ENCODE measurements at regions not wholly inside any gene's neighbourhood (a gene's known extent, or its start where the extent isn't known, plus 50 kb on each side); places are given as distances from the start of the nearest gene placed in this dataset.

GRCh38 chr7:114835303-114835702 lies 86.6 kb upstream of the MDFIC start:
- CTCF ChIA-PET (ENCODE audit: unreplicated experiment): no interaction called here

GRCh38 chr7:114835861-114836260 lies 86.0 kb upstream of the MDFIC start:
- no peak for TF ChIP-seq EZH2phosphoT487 (IDR thresholded peaks at IDR 0.05; ENCODE audit: borderline replicate concordance, low read depth, low read length)
- TF ChIP-seq CTCF (conservative IDR thresholded peaks at IDR 0.05; ENCODE audit: low read length): no peak
- DNase-seq (ENCODE audit: low spot score): no peak
- Histone ChIP-seq H3K4me2 (ENCODE audit: low read length) (no peak overlapping the region), H3K4me1 (ENCODE audit: insufficient read depth, low read length, poor library complexity, severe bottlenecking) (no peaks in the 10 kb centered on the region), H3K79me2 (ENCODE audit: insufficient read depth, low read depth, low read length) (no peaks in the 10 kb centered on the region), H3K9me3 (ENCODE audit: low read length) (no peaks in the 10 kb centered on the region), H4K20me1 (ENCODE audit: insufficient read depth, low read length) (no peaks in the 10 kb centered on the region), H2AFZ (ENCODE audit: low read length) (no peak overlapping the region), H3K27ac (ENCODE audit: low read depth, low read length, poor library complexity, severe bottlenecking) (no peak overlapping the region), H3K9me2 (ENCODE audit: insufficient read depth, low read length) (no peaks in the 10 kb centered on the region), H3K36me3 (ENCODE audit: insufficient read depth, low read length) (no peaks in the 10 kb centered on the region), H3K4me3 (ENCODE audit: low read depth, low read length, poor library complexity, severe bottlenecking) (no peak overlapping the region)
- CTCF ChIA-PET (ENCODE audit: unreplicated experiment): no interaction called here
- POLR2A ChIA-PET: no interaction called here
- intact Hi-C loops (cut with micrococcal nuclease; ENCODE audit: unreplicated experiment): no loop called here
- BruUV-seq (replicated peaks): no TSS peak

More at GRCh38 chr7:114835303-114835702, 86.6 kb upstream of the MDFIC start:
- intact Hi-C loops (cut with micrococcal nuclease; ENCODE audit: unreplicated experiment): no loop called here
- Histone ChIP-seq H3K36me3 (ENCODE audit: insufficient read depth, low read length) (no peaks in the 10 kb centered on the region), H4K20me1 (ENCODE audit: insufficient read depth, low read length) (no peaks in the 10 kb centered on the region), H3K4me1 (ENCODE audit: insufficient read depth, low read length, poor library complexity, severe bottlenecking) (no peaks in the 10 kb centered on the region), H2AFZ (ENCODE audit: low read length) (no peak overlapping the region), H3K27ac (ENCODE audit: low read depth, low read length, poor library complexity, severe bottlenecking) (no peak overlapping the region), H3K4me2 (ENCODE audit: low read length) (no peak overlapping the region), H3K9me3 (ENCODE audit: low read length) (no peaks in the 10 kb centered on the region), H3K9me2 (ENCODE audit: insufficient read depth, low read length) (no peaks in the 10 kb centered on the region), H3K4me3 (ENCODE audit: low read depth, low read length, poor library complexity, severe bottlenecking) (no peak overlapping the region), H3K79me2 (ENCODE audit: insufficient read depth, low read depth, low read length) (no peaks in the 10 kb centered on the region)
- no TSS peak for BruUV-seq (replicated peaks)
- no peak for DNase-seq (ENCODE audit: low spot score)
- POLR2A ChIA-PET: interaction anchor here (0.6 kb wide), 2 partner anchors 164 to 1086 kb away, joined by 3 to 5 read pairs; no protein-coding TSS in a partner anchor
- TF ChIP-seq CTCF (conservative IDR thresholded peaks at IDR 0.05; ENCODE audit: low read length) (no peak), EZH2phosphoT487 (IDR thresholded peaks at IDR 0.05; ENCODE audit: borderline replicate concordance, low read depth, low read length) (no peak)

- Histone ChIP-seq H3K4me3 (ENCODE audit: low read depth, low read length, poor library complexity, severe bottlenecking) (no peak overlapping the region), H3K36me3 (ENCODE audit: insufficient read depth, low read length) (no peaks in the 10 kb centered on the region), H3K9me2 (ENCODE audit: insufficient read depth, low read length) (no peaks in the 10 kb centered on the region), H3K27ac (ENCODE audit: low read depth, low read length, poor library complexity, severe bottlenecking) (no peak overlapping the region), H2AFZ (ENCODE audit: low read length) (no peak overlapping the region), H3K4me1 (ENCODE audit: insufficient read depth, low read length, poor library complexity, severe bottlenecking) (no peaks in the 10 kb centered on the region), H4K20me1 (ENCODE audit: insufficient read depth, low read length) (no peaks in the 10 kb centered on the region), H3K4me2 (ENCODE audit: low read length) (no peak overlapping the region), H3K79me2 (ENCODE audit: insufficient read depth, low read depth, low read length) (no peaks in the 10 kb centered on the region), H3K9me3 (ENCODE audit: low read length) (no peaks in the 10 kb centered on the region)
- intact Hi-C loops (cut with micrococcal nuclease; ENCODE audit: unreplicated experiment): no loop called here
- DNase-seq (ENCODE audit: low spot score): no peak
- POLR2A ChIA-PET: interaction anchor here (0.7 kb wide), 1 partner anchor 223 kb away, joined by 3 read pairs; no protein-coding TSS in a partner anchor
- no TSS peak for BruUV-seq (replicated peaks)
- CTCF ChIA-PET (ENCODE audit: unreplicated experiment): no interaction called here
- TF ChIP-seq EZH2phosphoT487 (IDR thresholded peaks at IDR 0.05; ENCODE audit: borderline replicate concordance, low read depth, low read length): no peak
- TF ChIP-seq CTCF (conservative IDR thresholded peaks at IDR 0.05; ENCODE audit: low read length): no peak
Observed at GRCh38 chr7:114842551-114843065, 79.3 kb upstream of the MDFIC start.

Measured in OCI-LY7 (cell line).